DND-41 (cell line): ENCODE measurements at regions not wholly inside any gene's neighbourhood (a gene's known extent, or its start where the extent isn't known, plus 50 kb on each side); places are given as distances from the start of the nearest gene placed in this dataset.

Experiments used
- ATAC-seq: fragments of 200-7000 bp; cut with Tn5 transposase; 3 replicates; pipeline ENCODE4 v1.9.1; 2021; ENCODE audit warnings: low read depth; ENCODE audit not compliant: insufficient read depth
- DNase-seq: peaks from one replicate; pipeline ENCODE4 v3.0.0-alpha.2; 2020
- H2AFZ ChIP-seq: 2 replicates; pipeline ENCODE4 v1.6.0; 2012; ENCODE audit warnings: low read depth, low read length
- H3K27ac ChIP-seq: 2 replicates; pipeline ENCODE4 v1.5.1; 2012; ENCODE audit warnings: low read length, inconsistent platforms
- H3K27me3 ChIP-seq: fragments of 200-600 bp; sonication (generic); 2 replicates; pipeline ENCODE4 v1.6.0; 2012; ENCODE audit warnings: low read length, mild to moderate bottlenecking, inconsistent platforms; ENCODE audit not compliant: insufficient read depth, poor library complexity
- H3K36me3 ChIP-seq: 2 replicates; pipeline ENCODE4 v1.5.1; 2012; ENCODE audit warnings: low read length, inconsistent platforms; ENCODE audit not compliant: insufficient read depth
- H3K4me1 ChIP-seq: 2 replicates; pipeline ENCODE4 v1.5.1; 2012; ENCODE audit warnings: mild to moderate bottlenecking, low read length; ENCODE audit not compliant: insufficient read depth
- H3K4me2 ChIP-seq: 2 replicates; pipeline ENCODE4 v1.6.0; 2012; ENCODE audit warnings: mild to moderate bottlenecking, moderate library complexity, low read length, inconsistent platforms; ENCODE audit not compliant: insufficient read depth
- H3K4me3 ChIP-seq, 2 experiments: fragments of 200-600 bp in 1 of 2; shearing (Covaris generic) in 1 of 2; 2 replicates each; pipeline ENCODE4 v1.5.1; 2012 to 2016; ENCODE audit warnings: inconsistent platforms in 2 of 2, low read length in 2 of 2, mild to moderate bottlenecking in 2 of 2, low read depth in 1 of 2, moderate library complexity in 1 of 2
- H3K79me2 ChIP-seq: 2 replicates; pipeline ENCODE4 v1.6.0; 2012; ENCODE audit warnings: low read length, inconsistent platforms; ENCODE audit not compliant: insufficient read depth
- H3K9ac ChIP-seq: 2 replicates; pipeline ENCODE4 v1.6.0; 2012; ENCODE audit warnings: low read depth, mild to moderate bottlenecking, inconsistent platforms, low read length, moderate library complexity
- H3K9me3 ChIP-seq: 2 replicates; pipeline ENCODE4 v1.5.1; 2012; ENCODE audit warnings: low read length, moderate library complexity, mild to moderate bottlenecking, inconsistent platforms; ENCODE audit not compliant: insufficient read depth, severe bottlenecking
- H4K20me1 ChIP-seq: 2 replicates; pipeline ENCODE4 v1.6.0; 2012; ENCODE audit warnings: low read length; ENCODE audit not compliant: insufficient read depth
- CTCF ChIP-seq: IDR thresholded peaks from 2 replicates; pipeline ENCODE4 v1.5.1; 2012; ENCODE audit warnings: borderline replicate concordance, low read length, moderate library complexity, mild to moderate bottlenecking; ENCODE audit not compliant: poor library complexity, severe bottlenecking; ENCODE audit errors: extremely low read depth
- EZH2 ChIP-seq: IDR thresholded peaks from 3 replicates; pipeline ENCODE4 v1.6.1; 2012; ENCODE audit warnings: borderline replicate concordance, low read depth, mild to moderate bottlenecking, moderate library complexity, low read length, inconsistent platforms; ENCODE audit not compliant: severe bottlenecking

- Histone ChIP-seq H3K4me1 (no peaks in the 10 kb centered on the region), H3K4me3 (no peak overlapping the region), H3K9me3 (no peaks in the 10 kb centered on the region), H3K27ac (no peak overlapping the region), H3K9ac (no peak overlapping the region), H3K79me2 (no peaks in the 10 kb centered on the region), H3K4me2 (no peak overlapping the region), H3K36me3 (no peaks in the 10 kb centered on the region), H4K20me1 (no peaks in the 10 kb centered on the region), H2AFZ (no peak overlapping the region), H3K27me3 (no peaks in the 10 kb centered on the region)
- ATAC-seq = no peak
- no peak for DNase-seq
- TF ChIP-seq EZH2 (no peak), CTCF (no peak)
Observed at GRCh38 chr6:53419026-53419425, 70.3 kb upstream of the ELOVL5 start.

DNA sequence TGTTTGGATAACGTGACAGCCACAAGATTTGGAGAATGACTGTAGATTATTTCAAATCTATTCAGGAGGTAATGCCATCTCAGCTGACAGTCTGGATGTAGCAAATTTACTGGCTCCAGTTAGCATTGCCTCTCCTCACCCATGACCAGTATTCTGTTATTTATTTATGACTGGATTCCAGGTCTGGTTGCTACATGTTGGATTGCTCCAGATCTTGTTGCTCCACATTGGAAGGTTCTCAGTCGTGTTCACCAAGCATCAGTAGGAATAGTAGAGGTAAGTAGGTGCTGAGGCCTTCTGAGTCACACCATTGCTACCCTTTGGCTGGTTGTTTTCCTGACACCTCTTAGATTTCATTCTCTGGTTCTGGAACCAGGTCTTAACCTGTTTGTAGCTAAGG lies 69.5 kb upstream of the ELOVL5 start:
- H3K4me1 ChIP-seq = no peaks in the 10 kb centered on the region
- no peaks in the 10 kb centered on the region for H4K20me1 ChIP-seq
- no peak overlapping the region for H3K9ac ChIP-seq
- no peak for DNase-seq
- no peak for ATAC-seq
- H3K27me3 ChIP-seq = no peaks in the 10 kb centered on the region
- no peak overlapping the region for H2AFZ ChIP-seq
- H3K36me3 ChIP-seq = no peaks in the 10 kb centered on the region
- no peak overlapping the region for H3K27ac ChIP-seq
- TF ChIP-seq EZH2 (no peak), CTCF (no peak)
- H3K79me2 ChIP-seq = no peaks in the 10 kb centered on the region
- H3K4me3 ChIP-seq = no peak overlapping the region
- H3K9me3 ChIP-seq = no peaks in the 10 kb centered on the region
- no peak overlapping the region for H3K4me2 ChIP-seq

GRCh38 chr6:53417141-53417540 lies 68.4 kb upstream of the ELOVL5 start:
- no peak overlapping the region for H2AFZ ChIP-seq
- no peaks in the 10 kb centered on the region for H3K9me3 ChIP-seq
- DNase-seq (no peak), ATAC-seq (no peak)
- no peaks in the 10 kb centered on the region for H3K36me3 ChIP-seq
- no peaks in the 10 kb centered on the region for H3K4me1 ChIP-seq
- H3K79me2 ChIP-seq = no peaks in the 10 kb centered on the region
- H4K20me1 ChIP-seq = no peaks in the 10 kb centered on the region
- H3K4me3 ChIP-seq = no peak overlapping the region
- no peak overlapping the region for H3K9ac ChIP-seq
- no peak for TF ChIP-seq CTCF
- no peak for TF ChIP-seq EZH2
- no peaks in the 10 kb centered on the region for H3K27me3 ChIP-seq
- H3K4me2 ChIP-seq = no peak overlapping the region
- no peak overlapping the region for H3K27ac ChIP-seq

DNA sequence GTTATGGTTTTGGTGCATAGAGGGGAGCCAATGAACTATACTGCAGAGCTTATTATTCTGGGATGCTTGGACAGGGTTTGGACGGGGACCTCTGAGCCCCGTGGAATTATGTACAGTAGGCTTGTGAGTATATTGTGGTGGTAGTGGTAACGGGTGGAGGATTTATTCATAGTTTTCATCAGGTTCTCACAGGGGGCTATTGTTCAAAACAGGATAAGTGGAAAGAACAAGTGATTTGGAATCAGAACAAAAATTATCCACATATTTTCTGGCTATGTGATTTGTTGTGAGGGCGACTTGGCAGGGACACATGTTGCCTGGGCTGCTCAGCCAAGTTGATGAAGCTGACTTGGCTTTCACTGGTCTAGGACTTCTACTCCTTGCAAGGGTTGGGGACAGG lies 64.6 kb upstream of the ELOVL5 start:
- no peak overlapping the region for H3K27ac ChIP-seq
- ATAC-seq (no peak), DNase-seq (no peak)
- H3K4me3 ChIP-seq = no peak overlapping the region
- peaks cover 6% of the 10 kb centered on the region for H3K4me1 ChIP-seq
- H3K36me3 ChIP-seq = no peaks in the 10 kb centered on the region
- no peak overlapping the region for H3K4me2 ChIP-seq
- TF ChIP-seq EZH2 = no peak
- no peak for TF ChIP-seq CTCF
- no peaks in the 10 kb centered on the region for H3K27me3 ChIP-seq
- H3K9ac ChIP-seq = no peak overlapping the region
- H3K9me3 ChIP-seq = no peaks in the 10 kb centered on the region
- no peak overlapping the region for H2AFZ ChIP-seq
- H3K79me2 ChIP-seq = no peaks in the 10 kb centered on the region
- no peaks in the 10 kb centered on the region for H4K20me1 ChIP-seq
